ENCODE measurements at regions not wholly inside any gene's neighbourhood (a gene's known extent, or its start where the extent isn't known, plus 50 kb on each side); places are given as distances from the start of the nearest gene placed in this dataset.
A peak's percentile ranks its signal among the peaks of the same experiment; 100 is the strongest.

DNA sequence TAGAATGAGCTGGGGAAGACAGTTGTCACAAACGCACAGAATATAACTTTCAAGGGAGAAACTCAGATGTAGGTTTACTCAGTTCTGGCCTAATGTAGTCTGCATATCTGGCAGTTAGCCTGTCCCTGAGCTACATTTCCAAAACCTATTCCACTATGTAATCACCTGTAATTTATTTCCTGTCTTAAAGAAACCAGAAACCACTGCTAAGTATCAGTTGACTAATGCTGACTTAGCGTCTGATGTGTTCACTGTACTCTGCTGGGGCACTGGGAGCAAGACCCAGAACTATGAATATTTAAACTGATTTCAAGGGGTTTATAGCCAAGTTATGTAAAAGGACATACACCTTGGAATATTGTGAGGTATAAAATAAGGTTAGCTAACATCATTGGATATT lies 1995.2 kb upstream of the PIK3C3 start:
- no peaks in the 10 kb centered on the region for H3K36me3 ChIP-seq (ENCODE audit: control insufficient read depth, insufficient read depth, low read length)
- TF ChIP-seq, protein P1, sequence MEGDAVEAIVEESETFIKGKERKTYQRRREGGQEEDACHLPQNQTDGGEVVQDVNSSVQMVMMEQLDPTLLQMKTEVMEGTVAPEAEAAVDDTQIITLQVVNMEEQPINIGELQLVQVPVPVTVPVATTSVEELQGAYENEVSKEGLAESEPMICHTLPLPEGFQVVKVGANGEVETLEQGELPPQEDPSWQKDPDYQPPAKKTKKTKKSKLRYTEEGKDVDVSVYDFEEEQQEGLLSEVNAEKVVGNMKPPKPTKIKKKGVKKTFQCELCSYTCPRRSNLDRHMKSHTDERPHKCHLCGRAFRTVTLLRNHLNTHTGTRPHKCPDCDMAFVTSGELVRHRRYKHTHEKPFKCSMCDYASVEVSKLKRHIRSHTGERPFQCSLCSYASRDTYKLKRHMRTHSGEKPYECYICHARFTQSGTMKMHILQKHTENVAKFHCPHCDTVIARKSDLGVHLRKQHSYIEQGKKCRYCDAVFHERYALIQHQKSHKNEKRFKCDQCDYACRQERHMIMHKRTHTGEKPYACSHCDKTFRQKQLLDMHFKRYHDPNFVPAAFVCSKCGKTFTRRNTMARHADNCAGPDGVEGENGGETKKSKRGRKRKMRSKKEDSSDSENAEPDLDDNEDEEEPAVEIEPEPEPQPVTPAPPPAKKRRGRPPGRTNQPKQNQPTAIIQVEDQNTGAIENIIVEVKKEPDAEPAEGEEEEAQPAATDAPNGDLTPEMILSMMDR (IDR thresholded peaks at IDR 0.05; ENCODE audit: insufficient read depth, low read length, poor library complexity, severe bottlenecking): no peak
- no peak overlapping the region for H3K4me3 ChIP-seq (ENCODE audit: low read depth, low read length)
- no peaks in the 10 kb centered on the region for H3K27me3 ChIP-seq (ENCODE audit: control insufficient read depth, insufficient read depth, low read length)
- DNase-seq (ENCODE audit: low read depth): no peak

DNA sequence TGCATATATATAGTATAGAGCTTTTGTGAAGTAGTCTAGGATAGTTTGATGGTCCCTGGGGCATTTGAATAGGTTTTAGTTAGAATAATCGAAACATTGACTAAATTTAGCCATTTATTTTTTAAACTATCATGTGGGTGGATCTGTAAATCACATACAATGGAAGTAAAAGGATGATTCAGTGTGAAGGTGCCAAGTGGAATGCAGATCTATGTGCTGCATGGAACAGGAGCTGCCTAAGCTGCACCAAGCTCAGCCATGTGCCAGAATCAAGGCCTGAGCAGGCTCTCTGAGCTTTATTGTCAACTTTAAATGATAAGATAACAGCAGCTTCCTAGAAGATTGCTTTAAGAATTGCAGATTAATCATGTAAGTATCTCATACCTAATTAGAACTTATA lies 1996.2 kb upstream of the PIK3C3 start:
- no peak overlapping the region for H3K4me3 ChIP-seq (ENCODE audit: low read depth, low read length)
- H3K27me3 ChIP-seq (ENCODE audit: control insufficient read depth, insufficient read depth, low read length): no peaks in the 10 kb centered on the region
- DNase-seq (ENCODE audit: low read depth): no peak
- no peaks in the 10 kb centered on the region for H3K36me3 ChIP-seq (ENCODE audit: control insufficient read depth, insufficient read depth, low read length)
- TF ChIP-seq, protein P1 (IDR thresholded peaks at IDR 0.05; ENCODE audit: insufficient read depth, low read length, poor library complexity, severe bottlenecking): no peak

DNA sequence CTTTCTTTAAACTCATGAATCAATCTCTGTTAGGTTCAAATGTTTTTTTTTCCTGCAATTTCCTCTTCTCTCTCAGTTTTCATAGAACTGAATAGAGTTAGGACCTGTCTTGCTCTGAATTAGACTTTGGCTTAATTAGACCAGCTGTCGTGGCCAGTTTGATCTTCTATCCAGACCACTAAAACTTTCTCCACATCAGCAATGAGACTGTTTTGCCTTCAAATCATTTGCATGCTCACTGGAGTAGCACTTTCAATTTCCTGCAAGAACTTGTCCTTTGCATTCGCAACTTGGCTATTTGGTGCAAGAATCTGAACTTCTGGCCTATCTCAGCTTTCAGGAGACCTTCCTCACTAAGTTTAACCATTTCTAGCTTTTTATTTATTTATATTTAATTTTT lies 2002.2 kb upstream of the PIK3C3 start:
- Histone ChIP-seq H3K27me3 (ENCODE audit: control insufficient read depth, insufficient read depth, low read length) (no peaks in the 10 kb centered on the region), H3K36me3 (ENCODE audit: control insufficient read depth, insufficient read depth, low read length) (no peaks in the 10 kb centered on the region), H3K4me3 (ENCODE audit: low read depth, low read length) (no peak overlapping the region)
- DNase-seq (ENCODE audit: low read depth): no peak
- TF ChIP-seq, protein P1 (IDR thresholded peaks at IDR 0.05; ENCODE audit: insufficient read depth, low read length, poor library complexity, severe bottlenecking): no peak

DNA sequence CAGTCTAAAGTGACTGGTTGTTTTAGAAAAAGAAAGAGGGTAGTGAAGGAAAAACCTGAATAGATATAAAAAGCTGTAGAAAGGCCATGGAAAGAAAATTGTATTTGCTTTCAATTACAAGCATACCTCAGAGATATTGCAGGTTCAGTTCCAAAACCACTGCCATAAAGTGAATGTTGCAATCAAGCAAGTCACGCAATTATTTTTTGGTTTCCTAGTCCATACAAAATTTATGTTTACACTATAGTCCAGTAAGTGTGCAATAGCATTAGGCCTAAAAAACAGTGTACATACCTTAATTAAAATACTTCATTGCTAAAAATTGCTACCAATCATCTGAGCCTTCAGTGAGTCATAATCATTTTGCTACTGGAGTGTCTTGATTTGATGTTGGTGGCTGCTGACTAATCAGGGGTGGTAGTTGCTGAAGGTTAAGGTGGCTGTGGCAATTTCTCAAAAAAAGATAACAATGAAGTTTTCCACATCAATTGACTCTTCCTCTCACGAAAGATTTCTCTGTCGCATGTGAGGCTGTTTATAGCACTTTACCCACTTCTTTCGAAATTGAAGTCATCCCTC lies 2003.8 kb upstream of the PIK3C3 start:
- DNase-seq (ENCODE audit: low read depth): no peak
- TF ChIP-seq, protein P1 (IDR thresholded peaks at IDR 0.05; ENCODE audit: insufficient read depth, low read length, poor library complexity, severe bottlenecking): no peak
- H3K27me3 ChIP-seq (ENCODE audit: control insufficient read depth, insufficient read depth, low read length): no peaks in the 10 kb centered on the region
- H3K36me3 ChIP-seq (ENCODE audit: control insufficient read depth, insufficient read depth, low read length): no peaks in the 10 kb centered on the region
- no peak overlapping the region for H3K4me3 ChIP-seq (ENCODE audit: low read depth, low read length)

DNA sequence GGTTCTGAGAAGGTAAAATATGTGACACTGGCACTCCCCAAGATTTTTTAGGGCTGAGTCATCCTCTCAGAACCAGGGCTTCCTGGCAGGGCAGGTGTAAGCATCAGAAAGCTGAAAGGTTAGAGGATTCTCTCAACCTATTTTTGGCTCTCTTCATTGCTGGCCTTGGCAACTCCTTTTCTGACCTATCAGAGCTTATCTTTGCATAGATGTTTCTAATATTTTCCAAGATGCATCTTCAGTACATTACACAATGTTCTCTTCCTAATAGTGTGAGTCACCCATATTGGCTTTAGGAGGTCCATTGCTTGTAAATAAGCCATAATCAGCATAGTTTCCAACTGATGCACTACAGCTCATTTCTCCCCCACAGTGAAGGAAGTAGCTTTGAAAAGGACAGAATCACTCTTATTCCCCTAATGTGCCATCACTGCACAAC lies 2008.4 kb upstream of the PIK3C3 start:
- H3K36me3 ChIP-seq (ENCODE audit: control insufficient read depth, insufficient read depth, low read length): no peaks in the 10 kb centered on the region
- H3K4me3 ChIP-seq (ENCODE audit: low read depth, low read length): no peak overlapping the region
- peak; percentile 58 for DNase-seq (ENCODE audit: low read depth)
- H3K27me3 ChIP-seq (ENCODE audit: control insufficient read depth, insufficient read depth, low read length): no peaks in the 10 kb centered on the region
- TF ChIP-seq, protein P1 (IDR thresholded peaks at IDR 0.05; ENCODE audit: insufficient read depth, low read length, poor library complexity, severe bottlenecking): no peak

DNA sequence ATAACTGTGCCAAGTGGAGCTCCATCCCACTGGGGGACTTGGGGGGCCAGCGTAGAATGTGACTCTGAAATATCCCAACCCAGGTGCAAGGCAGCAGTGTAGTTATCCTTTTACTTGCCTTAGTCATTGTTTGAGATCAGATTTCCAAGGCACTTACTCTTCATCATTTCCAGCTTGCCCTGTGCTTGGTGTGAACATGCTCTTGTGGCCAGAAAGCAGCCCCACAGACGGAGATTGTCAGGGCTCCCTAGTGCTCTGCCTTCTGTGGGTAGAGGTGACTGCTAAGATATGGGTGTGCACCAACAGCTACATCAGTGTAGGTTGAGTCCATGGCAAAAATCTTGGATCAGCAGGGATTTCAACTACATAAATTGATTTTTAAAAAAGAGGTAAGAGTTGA lies 2010.0 kb upstream of the PIK3C3 start:
- H3K36me3 ChIP-seq (ENCODE audit: control insufficient read depth, insufficient read depth, low read length): no peaks in the 10 kb centered on the region
- H3K4me3 ChIP-seq (ENCODE audit: low read depth, low read length): no peak overlapping the region
- TF ChIP-seq, protein P1 (IDR thresholded peaks at IDR 0.05; ENCODE audit: insufficient read depth, low read length, poor library complexity, severe bottlenecking): no peak
- no peak for DNase-seq (ENCODE audit: low read depth)
- H3K27me3 ChIP-seq (ENCODE audit: control insufficient read depth, insufficient read depth, low read length): no peaks in the 10 kb centered on the region

All from kidney epithelial cell (primary cell).